GM18909 (cell line): ENCODE measurements at regions not wholly inside any gene's neighbourhood (a gene's known extent, or its start where the extent isn't known, plus 50 kb on each side); places are given as distances from the start of the nearest gene placed in this dataset.

Experiments
- ATAC-seq: cut with Tn5 transposase; IDR thresholded peaks from one replicate; pipeline ENCODE4 v1.9.1; 2021; ENCODE audit warnings: mild to moderate bottlenecking; ENCODE audit not compliant: unreplicated experiment, poor library complexity

- no peak for ATAC-seq
These were observed 55.9 kb upstream of the DRD2 start for GRCh38 chr11:113531083-113531482.

- ATAC-seq, result no peak
These were observed 54.4 kb upstream of the DRD2 start for GRCh38 chr11:113529606-113530005.

- ATAC-seq, result no peak
These were observed 53.8 kb upstream of the DRD2 start for GRCh38 chr11:113528982-113529381.

GRCh38 chr11:113526521-113526920 lies 51.3 kb upstream of the DRD2 start:
- no peak for ATAC-seq
